Dermis microvascular lymphatic vessel endothelial cell (primary cell): ENCODE measurements at regions not wholly inside any gene's neighbourhood (a gene's known extent, or its start where the extent isn't known, plus 50 kb on each side); places are given as distances from the start of the nearest gene placed in this dataset.

Experiments used
- DNase-seq, 2 donors: peaks; one replicate each; pipeline versions ENCODE4 v3.0.0 to v3.0.0-alpha.2; 2010; ENCODE audit warnings: low read depth in 2 of 2

DNA sequence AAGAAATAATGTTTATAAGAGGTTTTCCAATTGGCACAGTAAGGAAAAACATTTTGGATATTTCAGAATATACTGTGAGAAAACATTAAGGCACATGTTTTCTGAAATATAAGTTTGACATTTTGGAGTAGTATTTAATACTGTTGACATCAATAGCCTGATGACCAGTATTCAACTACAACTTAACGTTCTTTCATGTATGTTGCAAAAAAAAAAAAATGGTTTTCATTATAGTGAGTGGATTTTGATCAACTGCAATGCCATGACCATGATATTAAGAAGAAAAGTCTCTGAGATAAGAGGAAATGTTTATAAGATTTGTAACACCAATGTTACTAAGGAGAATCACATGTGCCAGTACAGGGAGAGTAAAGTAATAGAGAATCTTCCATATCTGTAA, 252.8 kb upstream of the RORA start:
- no peak for DNase-seq

DNA sequence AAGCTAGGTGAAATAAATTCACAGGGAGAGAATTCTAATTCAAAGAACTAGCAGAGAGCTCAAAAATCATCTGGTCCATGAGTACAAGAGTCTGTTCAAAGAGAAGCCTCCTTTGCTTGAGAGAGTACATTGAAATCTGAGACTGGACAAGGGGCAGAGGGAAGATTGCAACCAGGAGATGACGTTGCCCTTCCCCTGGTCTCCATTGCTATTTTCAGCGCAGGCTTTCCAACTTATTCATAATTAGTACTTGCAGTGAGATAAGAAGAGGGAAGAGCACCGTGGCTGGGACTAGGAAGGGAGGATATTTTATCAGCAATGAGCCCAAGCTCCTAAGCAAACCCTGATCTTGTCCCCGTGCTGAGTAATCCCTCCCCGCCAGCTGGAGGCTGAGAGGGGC, 251.8 kb upstream of the RORA start:
- no peak for DNase-seq

DNA sequence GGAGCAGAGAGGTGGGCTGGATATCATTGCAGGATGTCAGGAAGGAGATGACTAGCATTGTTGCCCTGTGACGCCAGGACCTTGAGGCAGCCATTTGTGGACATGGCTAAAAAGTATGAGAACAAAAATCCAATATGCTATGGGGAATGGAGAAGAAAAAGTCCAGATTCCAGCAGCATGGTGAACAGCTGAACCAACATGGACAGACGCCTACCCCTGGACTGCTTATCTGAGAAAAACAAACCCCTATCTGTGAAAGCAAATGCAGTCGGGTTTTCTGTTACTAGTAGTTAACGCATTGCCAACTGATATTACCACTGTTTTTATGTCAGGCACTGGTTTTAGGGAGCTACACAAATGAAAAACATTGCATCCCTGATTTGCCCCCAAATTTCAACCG, 251.2 kb upstream of the RORA start:
- no peak for DNase-seq

DNA sequence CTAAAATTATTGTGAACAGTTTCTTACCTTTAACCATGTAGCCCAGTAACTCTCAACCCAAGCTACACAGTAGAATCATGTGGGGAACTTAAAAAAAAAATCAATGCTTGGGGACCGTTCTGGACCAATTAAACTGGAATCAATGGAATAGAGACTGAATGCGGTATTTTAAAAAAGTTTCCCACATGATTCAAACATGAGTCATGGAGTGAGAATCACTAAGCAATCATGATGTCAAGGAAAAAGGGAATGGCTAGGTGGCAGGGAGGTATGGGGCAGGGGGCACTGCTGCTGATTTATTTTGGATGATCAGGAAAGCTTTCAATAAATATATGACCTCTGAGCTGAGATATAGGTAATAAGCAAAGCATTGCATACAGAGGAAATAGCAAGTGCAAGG, 250.5 kb upstream of the RORA start:
- no peak for DNase-seq

DNA sequence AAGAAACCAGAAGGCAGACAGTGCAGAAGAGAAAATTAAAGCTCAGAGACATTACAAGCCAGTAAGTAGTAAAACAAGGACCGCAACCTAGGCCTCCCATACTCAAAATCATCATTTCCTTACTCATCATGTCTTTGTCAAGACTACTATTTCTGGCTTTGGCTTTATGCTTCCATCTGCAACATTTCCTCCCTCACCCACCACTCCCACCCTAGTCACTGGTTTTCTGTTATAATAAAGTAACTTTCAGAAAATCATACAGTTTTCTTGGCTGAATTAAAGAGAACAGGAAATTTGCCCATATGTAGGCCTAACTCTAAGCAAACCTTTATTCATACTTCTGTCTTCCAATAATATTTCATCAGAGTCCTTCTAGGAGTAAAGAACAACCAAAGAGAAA, 247.6 kb upstream of the RORA start:
- DNase-seq: no peak

DNA sequence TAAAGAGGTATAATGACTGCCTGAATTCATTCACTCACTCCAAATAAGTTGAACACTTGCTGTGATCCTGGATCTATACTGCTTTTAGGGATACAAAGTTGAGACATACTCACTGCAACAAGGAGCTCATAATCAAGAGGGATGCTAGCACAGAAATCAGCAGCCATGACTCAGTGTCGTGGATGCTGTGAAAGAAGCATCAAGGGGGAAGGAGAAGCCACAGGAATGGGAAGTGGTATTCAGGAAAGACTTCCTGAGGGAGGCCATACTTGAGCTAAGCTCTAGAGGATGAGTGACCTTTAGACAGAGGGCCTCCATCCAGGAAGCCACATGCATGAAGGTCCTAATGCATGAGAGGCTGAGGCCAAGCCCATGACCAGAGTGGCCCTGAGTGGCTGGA, 245.7 kb upstream of the RORA start:
- DNase-seq: no peak

DNA sequence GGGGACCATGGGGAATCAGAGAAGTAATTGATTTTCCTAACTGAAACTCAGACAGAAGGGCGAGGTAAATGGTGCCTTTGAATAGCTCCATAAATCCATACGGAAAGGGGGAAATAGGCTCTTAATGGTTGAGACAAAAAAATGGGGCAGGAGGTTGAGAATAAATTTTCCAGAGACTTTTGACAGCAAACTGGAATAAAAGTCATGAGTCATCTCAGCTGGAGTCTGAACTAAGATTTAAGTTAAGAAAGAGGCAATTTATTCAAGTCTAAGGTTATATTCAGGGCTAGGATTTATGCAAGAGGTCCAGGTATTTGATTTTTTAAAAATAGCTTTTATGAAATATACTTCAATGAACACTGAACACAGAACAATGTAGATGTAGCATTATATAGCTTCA, 238.7 kb upstream of the RORA start:
- no peak for DNase-seq

DNA sequence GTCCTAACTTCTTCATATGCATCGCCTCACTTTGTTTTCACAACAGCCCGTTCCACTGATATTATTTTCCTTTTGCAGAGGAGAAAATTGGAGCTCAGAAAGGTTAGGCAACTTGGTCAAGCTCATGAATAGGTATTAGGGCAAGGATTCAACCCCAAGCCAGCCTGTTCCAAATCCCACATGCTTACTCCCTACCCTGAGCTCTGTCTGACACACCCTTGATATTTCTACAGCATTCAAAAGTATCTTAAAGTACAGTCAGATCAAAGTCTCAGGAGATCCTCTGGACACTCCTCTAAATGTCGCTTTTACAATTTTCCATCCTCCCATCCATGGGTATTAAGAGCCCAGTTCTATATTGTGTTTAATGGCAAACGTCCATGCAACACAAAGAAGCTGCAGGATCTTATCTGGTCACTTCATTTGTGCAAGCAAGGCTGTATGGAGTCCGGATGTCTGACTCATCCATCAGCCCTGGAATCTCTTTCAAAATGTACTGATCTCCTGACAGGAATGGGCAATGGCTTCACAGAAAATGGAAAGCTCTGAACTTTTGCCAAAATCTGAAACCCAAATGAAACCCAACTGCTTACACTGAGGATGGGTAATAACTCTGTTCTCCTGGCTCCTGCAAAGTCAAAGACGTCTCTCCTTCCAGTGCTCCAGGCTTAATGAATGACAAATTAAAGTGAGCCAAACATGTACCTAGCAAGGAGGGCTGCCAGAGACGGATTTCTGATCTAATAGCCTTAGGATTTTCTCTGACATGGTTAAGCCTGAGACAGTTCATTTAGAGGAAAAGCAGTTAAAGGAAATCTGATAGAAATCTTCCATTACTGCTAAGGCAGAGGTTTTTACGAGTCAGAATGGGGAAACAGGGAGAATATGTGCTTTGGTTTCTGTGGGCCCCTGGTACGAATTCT, 230.9 kb upstream of the RORA start:
- DNase-seq: peak; percentile 81 to 85

DNA sequence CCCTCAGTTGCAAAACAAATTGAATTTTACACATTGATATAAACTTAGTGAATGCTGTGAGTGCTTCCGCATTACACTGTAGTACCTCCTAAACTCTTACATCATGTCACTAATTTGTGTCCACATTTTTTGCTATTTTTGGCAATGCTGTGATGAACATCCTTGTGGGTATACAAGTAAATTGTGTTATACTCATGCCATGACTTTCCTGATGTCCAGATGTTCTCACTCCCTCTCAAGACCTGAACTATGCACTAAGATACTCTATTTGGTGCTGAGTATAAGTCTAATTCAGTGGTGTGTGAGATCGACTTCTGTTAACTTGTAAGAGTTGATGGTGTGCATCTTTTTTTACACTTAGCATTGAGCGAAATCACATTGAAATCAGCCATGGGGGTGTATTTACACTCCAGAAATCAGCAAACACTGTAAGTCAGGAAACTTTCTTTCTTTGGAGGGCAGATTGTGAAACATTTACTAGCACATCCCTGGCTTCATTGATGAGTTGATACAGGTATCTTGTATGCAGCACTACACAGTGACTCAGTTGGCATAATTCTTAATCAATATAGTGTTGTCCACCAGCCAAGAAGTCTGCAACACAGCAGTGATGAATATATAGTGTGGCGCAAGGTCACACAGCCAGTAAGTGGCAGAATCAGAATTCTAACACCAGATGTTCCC, 228.1 kb upstream of the RORA start:
- DNase-seq: no peak

DNA sequence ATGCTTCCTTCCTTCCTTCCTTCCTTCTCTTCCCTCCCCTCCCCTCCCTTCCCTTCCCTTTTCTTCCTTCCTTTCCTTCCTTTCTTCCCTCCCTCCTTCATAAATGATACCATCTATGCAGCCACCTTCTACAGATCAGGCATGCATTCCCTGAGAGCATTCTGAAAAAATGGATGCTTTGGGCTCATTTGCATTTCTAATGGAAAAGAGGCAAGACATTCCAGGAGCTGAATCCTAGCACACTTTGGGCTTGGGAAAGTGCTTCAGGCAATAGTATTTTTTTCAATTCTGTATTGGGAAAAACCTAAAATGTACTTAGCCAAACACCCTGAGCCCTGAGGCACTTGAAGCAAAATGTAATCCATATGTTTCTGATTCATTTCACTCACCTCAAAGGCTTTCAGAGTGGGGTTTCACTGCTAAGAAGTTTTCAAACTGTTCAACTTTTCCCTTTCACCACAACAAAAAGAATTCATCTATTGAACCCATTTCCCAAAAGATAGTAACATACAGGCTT, 220.1 kb upstream of the RORA start:
- no peak for DNase-seq

DNA sequence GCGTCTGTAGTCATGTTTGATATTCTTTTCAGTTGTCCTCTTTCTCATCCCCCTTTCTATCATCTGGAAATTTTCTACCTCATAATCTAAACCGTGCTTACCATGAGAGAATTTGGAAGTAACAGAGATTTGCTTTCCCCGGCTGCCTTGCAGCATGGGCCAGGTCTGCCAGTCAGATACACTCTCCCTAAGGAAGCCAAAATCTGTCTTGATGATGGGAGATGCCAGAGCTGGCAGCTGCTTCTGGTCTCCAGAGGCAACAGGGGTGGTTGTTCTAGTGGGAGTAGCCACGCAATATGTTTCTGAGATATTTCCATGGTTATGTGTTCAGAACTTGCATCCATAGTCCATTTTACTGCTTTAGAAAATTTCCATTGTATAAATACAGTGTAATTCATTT, 218.9 kb upstream of the RORA start:
- no peak for DNase-seq

DNA sequence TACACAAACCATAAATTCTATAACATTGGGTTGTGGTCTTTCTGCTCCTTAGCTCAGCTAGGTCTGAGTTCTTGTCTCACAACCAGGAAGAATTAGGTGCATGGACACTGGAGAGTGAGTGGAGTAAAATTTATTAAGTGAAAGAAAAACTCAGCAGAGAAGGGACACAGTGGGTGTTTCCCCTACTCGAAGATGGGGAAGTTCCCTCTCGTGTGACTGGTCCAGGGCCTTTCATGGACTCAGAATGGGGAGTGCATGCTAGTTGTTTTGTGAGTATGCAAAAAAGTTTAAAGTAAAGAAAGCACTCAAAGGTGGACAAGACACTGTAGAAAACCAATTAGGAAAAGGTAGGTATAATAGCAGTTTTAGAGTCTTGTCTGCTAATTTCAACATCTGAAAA, 215.5 kb upstream of the RORA start:
- no peak for DNase-seq

DNA sequence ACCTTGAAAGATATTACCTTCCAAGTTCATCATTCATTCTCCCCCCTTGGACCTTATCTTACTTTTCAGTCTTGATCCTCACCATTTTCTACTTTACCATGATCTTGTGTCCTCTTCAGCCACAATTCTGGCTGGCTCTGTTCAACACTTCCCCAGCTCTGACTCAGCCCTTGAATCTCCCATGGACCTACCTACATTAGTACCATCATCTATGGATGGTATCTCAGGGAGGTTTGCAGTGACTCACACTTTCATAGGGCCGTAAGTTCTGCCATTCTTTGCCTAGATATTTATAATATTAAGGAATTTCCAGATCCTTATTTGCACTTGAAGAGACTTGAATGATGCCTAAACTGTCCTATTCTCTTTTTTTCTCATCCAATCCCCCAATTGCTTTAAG, 213.7 kb upstream of the RORA start:
- DNase-seq: no peak

DNA sequence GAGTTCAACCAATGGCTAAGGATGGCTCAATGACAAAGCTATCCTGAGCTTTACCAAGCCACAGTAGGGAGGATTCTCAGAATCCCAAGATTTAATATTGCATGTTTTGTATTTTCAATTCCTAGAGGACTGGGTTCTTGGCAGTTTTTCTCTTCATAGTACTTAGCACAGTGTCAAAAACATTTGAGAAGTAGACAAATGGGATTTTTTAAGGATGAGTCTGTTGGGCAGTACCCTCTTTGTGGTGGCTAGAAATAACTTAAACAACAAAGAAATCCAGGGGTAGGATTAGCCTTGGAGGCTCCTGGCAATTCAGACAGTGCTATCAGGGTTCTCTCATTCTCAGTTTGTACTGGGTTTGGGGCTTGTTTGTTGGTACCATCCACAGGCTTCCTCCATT, 212.8 kb upstream of the RORA start:
- no peak for DNase-seq

DNA sequence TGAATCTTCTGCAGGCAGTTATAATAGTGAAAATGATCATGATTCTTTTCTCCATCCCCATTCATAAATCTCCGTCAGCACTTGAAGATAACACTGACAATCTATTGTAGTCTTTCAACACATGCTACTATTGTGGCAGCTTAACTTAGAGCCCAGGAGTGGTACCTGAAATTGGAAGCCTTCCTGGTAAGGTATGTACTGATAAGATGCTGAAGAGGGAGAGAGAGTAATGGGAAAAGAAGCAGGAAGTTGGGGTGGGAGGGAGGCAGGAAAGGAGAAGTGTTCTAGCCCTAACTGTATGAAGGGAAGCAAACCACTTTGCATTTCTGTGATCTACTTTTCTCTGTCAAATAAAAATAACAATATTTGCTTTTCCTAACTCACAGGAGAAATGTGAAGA, 197.4 kb upstream of the RORA start:
- DNase-seq: no peak

DNA sequence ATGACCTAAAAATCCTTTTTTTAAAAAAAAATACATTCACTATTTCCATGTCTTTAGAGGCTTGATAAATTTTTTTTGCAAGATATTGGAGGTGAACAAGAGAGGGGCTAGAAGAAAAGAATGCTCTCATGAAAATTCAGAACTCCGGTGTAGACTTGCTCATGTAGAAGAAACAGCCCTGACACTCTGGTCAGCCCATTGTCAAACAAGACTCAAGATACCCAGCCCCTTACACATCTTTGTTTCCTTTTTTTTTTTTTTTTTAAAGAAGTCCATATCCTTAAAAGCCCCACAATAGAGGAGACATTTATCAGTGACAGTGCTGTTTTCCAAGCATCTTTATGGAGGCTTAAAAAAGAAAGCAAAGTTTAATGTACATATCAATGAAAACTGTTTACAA, 196.8 kb upstream of the RORA start:
- DNase-seq: no peak

DNA sequence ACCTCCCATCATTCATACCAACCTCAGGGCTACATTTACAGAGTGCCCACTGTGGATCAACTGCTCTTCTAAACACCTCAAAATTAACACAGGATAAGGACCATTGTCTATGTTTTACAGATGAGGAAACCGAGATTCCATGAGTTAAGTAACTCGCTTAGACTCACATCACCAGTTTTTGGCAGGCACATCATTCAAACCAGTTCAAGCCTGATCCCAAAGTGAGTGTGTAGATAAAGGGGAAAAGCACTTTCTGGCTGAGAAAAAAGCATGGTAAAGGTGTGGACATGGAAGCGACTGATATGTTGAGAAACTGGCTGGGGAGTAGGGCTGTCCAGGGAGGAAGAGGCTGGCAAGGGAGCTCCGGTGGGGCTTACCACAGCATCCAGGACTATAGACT, 193.7 kb upstream of the RORA start:
- no peak for DNase-seq

DNA sequence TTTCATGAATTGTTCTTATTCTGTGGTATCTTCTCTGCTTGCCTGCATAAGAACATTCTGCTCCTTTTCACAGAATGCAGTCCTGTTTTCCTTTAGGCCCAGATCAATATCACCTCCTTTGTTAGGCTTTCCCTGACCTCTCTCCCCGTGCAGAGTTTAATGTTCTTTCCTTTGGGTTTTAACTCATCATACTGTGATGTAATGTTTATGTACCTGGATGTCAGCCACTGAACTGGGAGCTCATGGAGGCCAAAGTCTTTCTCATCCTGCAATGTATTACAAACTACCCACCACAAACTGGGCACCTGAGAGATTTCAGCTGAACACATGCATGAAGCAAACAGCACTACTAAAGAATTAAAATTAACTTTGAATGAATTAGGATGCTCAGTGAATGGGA, 192.8 kb upstream of the RORA start:
- DNase-seq: no peak

DNA sequence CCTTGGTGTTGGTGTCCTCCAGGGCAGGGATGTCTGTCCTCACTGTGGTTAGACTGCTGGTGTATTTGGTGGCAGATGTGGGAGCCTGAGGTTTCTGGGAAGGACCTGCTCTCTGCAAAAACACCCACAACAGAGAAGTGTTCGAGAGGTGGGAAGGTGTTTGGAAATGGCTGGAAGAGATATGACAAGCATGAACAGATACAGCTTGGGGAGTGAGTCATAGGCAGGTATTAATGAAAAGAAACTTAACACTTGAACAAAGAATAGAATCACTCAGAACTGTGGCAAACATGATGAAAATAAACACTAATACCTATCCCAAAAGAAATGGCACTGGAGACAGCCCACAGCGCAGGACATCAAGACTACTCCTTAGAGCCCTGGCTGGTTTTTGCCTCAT, 192.4 kb upstream of the RORA start:
- DNase-seq: no peak

DNA sequence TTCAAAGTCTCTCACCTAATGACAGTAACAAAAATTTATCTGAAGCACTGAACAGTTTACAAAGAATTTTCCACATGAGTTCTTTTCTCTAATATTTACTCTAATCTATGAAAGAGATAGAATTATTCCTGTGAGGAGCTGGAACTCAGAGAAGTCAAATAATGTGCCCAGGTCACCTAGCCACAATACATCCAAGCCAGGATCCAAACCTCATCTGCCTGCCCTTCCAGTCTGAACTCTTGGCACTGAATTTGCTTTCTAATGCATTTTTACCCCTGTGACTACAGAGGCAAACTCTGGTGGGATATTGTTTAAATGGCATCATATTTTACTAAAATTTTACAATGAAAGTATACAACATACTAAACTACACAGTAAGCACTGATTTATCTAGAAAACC, 191.4 kb upstream of the RORA start:
- no peak for DNase-seq

DNA sequence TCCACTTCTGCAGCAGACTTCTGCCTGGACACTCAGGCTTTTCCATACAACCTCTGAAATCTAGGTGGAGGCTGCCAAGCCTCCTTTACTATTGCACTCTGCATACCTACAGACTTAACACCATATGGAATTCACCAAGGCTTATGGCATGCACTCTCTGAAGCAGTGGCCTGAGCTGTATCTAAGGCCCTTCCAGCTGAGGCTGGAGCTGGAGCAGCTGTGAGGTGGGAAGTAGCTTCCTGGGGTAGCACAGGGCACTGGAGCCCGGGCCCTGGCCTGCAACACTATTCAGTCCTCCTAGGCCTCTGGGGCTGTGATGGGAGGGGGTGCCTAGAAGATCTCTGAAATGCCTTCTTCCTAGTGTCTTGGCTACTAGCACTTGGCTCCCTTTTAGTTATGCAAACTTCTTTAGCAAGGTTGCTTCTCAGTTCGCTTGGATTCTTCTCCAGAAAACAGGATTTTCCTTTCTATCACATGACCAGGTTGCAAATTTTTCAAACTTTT, 186.6 kb upstream of the RORA start:
- DNase-seq: no peak

DNA sequence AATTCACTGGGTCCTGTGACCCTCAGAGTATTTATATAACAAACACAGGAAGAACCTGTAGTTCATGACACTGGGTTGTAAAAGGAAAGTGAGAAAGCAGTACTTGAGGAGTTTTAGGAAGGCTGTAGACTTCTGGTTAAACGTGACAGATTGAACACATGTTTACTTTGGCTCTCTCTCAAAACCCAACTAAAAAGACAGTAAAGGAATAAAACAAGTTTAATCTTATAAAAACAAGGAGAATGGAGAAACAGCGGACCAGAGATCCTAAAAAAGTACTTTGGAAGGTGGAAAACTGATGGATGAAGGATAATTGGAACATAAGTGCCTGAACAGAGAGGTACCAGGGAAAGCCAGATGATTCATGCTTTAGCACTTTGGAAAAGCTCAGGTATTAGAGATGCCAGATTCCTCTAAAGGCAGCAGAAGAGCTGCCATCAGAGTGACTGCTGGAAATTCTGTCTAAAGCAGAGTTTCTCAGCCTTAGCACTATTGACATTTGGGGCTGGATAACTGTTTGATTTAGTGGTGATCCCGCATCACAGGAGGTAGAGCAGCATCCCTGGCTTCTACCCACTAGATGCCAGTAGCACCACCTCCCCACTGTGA, 182.9 kb upstream of the RORA start:
- no peak for DNase-seq
